GM12878 (cell line): ENCODE measurements at regions not wholly inside any gene's neighbourhood (a gene's known extent, or its start where the extent isn't known, plus 50 kb on each side); places are given as distances from the start of the nearest gene placed in this dataset.

Experiments used
- ATAC-seq: fragments of 200-7000 bp; cut with Tn5 transposase; 3 replicates; pipeline ENCODE4 v1.9.1; 2020; ENCODE audit warnings: mild to moderate bottlenecking, moderate library complexity
- BruUV-seq: library from RNA; stranded (reverse); fragments of 400-500 nt; replicated peaks from 2 replicates; lab custom pipeline; 2021; lab: Mats Ljungman, UMichigan
- CTCF ChIA-PET: fragments of 300-600 bp; sonication (Branson Sonifier 250); formaldehyde crosslinking; extraction: SDS; loops from one replicate; lab custom pipeline; 2021; ENCODE audit warnings: inconsistent platforms; lab: Yijun Ruan, JAX
- POLR2A ChIA-PET: fragments of 350-600 bp; formaldehyde crosslinking; extraction: SDS; loops from one replicate; lab custom pipeline; 2021; ENCODE audit warnings: inconsistent platforms; lab: Charles Lee
- RAD21 ChIA-PET: fragments of 300-600 bp; sonication (Branson Sonifier 250); formaldehyde crosslinking; loops from one replicate; lab custom pipeline; 2023; ENCODE audit warnings: antibody characterized with exemption; ENCODE audit not compliant: unreplicated experiment; lab: Charles Lee
- SMC1A ChIA-PET: fragments of 300-600 bp; sonication (Branson Sonifier 250); formaldehyde crosslinking; loops from one replicate; lab custom pipeline; 2023; ENCODE audit not compliant: unreplicated experiment, uncharacterized antibody; lab: Charles Lee
- DNase-seq: peaks from one replicate; pipeline ENCODE4 v3.0.0-alpha.2; 2011; ENCODE audit warnings: low read depth, low spot score
- FAIRE-seq: peaks from 3 replicates; lab custom pipeline; 2011; peaks lifted over from hg19 to GRCh38; lab: Jason Lieb, UNC
- H2AFZ ChIP-seq: 2 replicates; pipeline ENCODE4 v1.6.0; 2011; ENCODE audit warnings: low read depth, low read length, control low read depth; ENCODE audit not compliant: control insufficient read depth
- H3K27ac ChIP-seq: 2 replicates; pipeline ENCODE4 v1.5.1; 2011; ENCODE audit warnings: control low read depth; ENCODE audit not compliant: control insufficient read depth, insufficient read depth
- H3K27me3 ChIP-seq, 2 experiments: replicated peaks in 1 of 2; 2 replicates each; pipeline versions ENCODE4 v1.6.0 to v1.6.1; 2011; ENCODE audit warnings: low read length in 1 of 2; ENCODE audit not compliant: control insufficient read depth in 2 of 2, insufficient read depth in 2 of 2
- H3K36me3 ChIP-seq, 2 experiments: 2 replicates each; pipeline ENCODE4 v1.5.1; 2011; ENCODE audit warnings: low read length in 1 of 2; ENCODE audit not compliant: control insufficient read depth in 2 of 2, insufficient read depth in 2 of 2
- H3K4me1 ChIP-seq: 2 replicates; pipeline ENCODE4 v1.6.1; 2011; ENCODE audit warnings: mild to moderate bottlenecking, low read length, moderate library complexity, mixed read lengths; ENCODE audit not compliant: control insufficient read depth, insufficient read depth
- H3K4me2 ChIP-seq: 2 replicates; pipeline ENCODE4 v1.6.0; 2011; ENCODE audit warnings: control low read depth; ENCODE audit not compliant: control insufficient read depth, insufficient read depth
- H3K4me3 ChIP-seq: fragments of 200-600 bp; sonication (generic); 2 replicates; pipeline ENCODE4 v1.5.1; 2016
- H3K79me2 ChIP-seq: 2 replicates; pipeline ENCODE4 v1.6.0; 2011; ENCODE audit warnings: low read length; ENCODE audit not compliant: control insufficient read depth, insufficient read depth
- H3K9ac ChIP-seq: 2 replicates; pipeline ENCODE4 v1.8.0; 2011; ENCODE audit warnings: low read length, control low read depth, mixed read lengths; ENCODE audit not compliant: control insufficient read depth, insufficient read depth
- H3K9me3 ChIP-seq: replicated peaks from 3 replicates; pipeline ENCODE4 v1.5.1; 2011; ENCODE audit warnings: mild to moderate bottlenecking, low read length; ENCODE audit not compliant: control insufficient read depth, insufficient read depth
- H4K20me1 ChIP-seq: 2 replicates; pipeline ENCODE4 v1.6.0; 2011; ENCODE audit not compliant: control insufficient read depth, insufficient read depth
- DPF2 ChIP-seq: fragments of 450-650 bp; IDR thresholded peaks from 2 replicates; pipeline ENCODE4 v1.6.1; 2017; ENCODE audit warnings: mild to moderate bottlenecking
- JUNB ChIP-seq: IDR thresholded peaks from 2 replicates; pipeline ENCODE4 v1.6.1; 2016; ENCODE audit warnings: antibody characterized with exemption, mild to moderate bottlenecking
- MXI1 ChIP-seq: fragments of 150-350 bp; IDR thresholded peaks from 2 replicates; pipeline ENCODE4 v1.6.1; 2011; ENCODE audit warnings: low read depth, mild to moderate bottlenecking, inconsistent platforms, low read length, improper control_type of control experiment
- PML ChIP-seq: IDR thresholded peaks from 2 replicates; pipeline ENCODE4 v1.6.1; 2012; ENCODE audit warnings: low read length, inconsistent platforms
- RAD21 ChIP-seq: IDR thresholded peaks from 2 replicates; pipeline ENCODE4 v1.6.1; 2011; ENCODE audit warnings: mild to moderate bottlenecking, low read depth, low read length, moderate library complexity; ENCODE audit not compliant: insufficient read depth
- SIN3A ChIP-seq: IDR thresholded peaks from 2 replicates; pipeline ENCODE4 v1.6.1; 2012; ENCODE audit warnings: low read depth, low read length, improper control_type of control experiment
- SRF ChIP-seq, 2 experiments: IDR thresholded peaks; 2 replicates each; pipeline ENCODE4 v1.6.1; 2011; ENCODE audit warnings: low read depth in 2 of 2, low read length in 2 of 2, mild to moderate bottlenecking in 1 of 2, moderate library complexity in 1 of 2
- WGBS: methylation state at CpG from one replicate; pipeline ENCODE4 v1.1.6; 2016; ENCODE audit warnings: low lambda C conversion rate; ENCODE audit not compliant: insufficient replicate concordance, insufficient coverage; ENCODE audit errors: missing lambda C conversion rate; 5-methylcytosine and 5-hydroxymethylcytosine counted together
- in situ Hi-C: fragments of 300-500 bp; cut with MboI; formaldehyde crosslinking; loops from 9 replicates; pipeline ENCODE4 v1.14.3; 2018; ENCODE audit warnings: mixed read lengths
- intact Hi-C: fragments of 100-400 bp; cut with micrococcal nuclease; formaldehyde crosslinking; loops from one replicate; pipeline ENCODE4 v1.14.2; 2022; ENCODE audit not compliant: unreplicated experiment
- TF ChIP-seq, protein P1 (sequence below): fragments of 450-650 bp; IDR thresholded peaks from 2 replicates; pipeline ENCODE4 v1.6.1; 2017; ENCODE audit warnings: mild to moderate bottlenecking

DNA sequence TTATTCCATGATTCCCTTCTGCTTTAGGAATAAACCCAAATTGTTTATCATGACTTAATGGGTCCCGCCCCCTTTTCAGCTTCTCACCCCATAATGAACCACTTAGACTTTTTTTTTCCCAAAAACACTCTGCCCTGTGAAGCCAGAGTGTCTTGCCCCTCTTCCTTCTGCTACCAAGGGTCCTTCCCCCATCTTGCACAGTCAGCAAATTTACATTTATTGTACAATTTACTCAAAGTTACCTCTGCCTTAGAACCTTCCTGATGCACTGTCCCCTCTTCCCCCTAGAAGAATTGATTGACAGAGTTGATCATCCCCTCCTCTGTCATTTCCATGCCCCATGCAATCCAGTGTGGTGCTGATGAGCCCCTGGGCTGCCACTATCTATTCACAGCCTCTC lies 101.5 kb upstream of the PPP2R3A start:
- BruUV-seq: no TSS peak
- Histone ChIP-seq H3K27ac (no peak overlapping the region), H2AFZ (no peak overlapping the region), H4K20me1 (no peaks in the 10 kb centered on the region), H3K79me2 (no peaks in the 10 kb centered on the region), H3K4me1 (no peaks in the 10 kb centered on the region), H3K4me3 (no peak overlapping the region), H3K36me3 (no peaks in the 10 kb centered on the region), H3K9me3 (no peaks in the 10 kb centered on the region; the same call in 2 of the 3 replicates), H3K4me2 (no peak overlapping the region), H3K27me3 (no peaks in the 10 kb centered on the region), H3K9ac (no peak overlapping the region)
- SMC1A ChIA-PET: no interaction called here
- no peak for ATAC-seq
- no peak for DNase-seq
- TF ChIP-seq RAD21: no peak
- POLR2A ChIA-PET: no interaction called here
- FAIRE-seq: no peak
- intact Hi-C loops (no loop called here), in situ Hi-C loops (no loop called here)
- CTCF ChIA-PET: no interaction called here
- 14% methylated on average over 1 of the region's 1 CpG for WGBS
- RAD21 ChIA-PET: no interaction called here

DNA sequence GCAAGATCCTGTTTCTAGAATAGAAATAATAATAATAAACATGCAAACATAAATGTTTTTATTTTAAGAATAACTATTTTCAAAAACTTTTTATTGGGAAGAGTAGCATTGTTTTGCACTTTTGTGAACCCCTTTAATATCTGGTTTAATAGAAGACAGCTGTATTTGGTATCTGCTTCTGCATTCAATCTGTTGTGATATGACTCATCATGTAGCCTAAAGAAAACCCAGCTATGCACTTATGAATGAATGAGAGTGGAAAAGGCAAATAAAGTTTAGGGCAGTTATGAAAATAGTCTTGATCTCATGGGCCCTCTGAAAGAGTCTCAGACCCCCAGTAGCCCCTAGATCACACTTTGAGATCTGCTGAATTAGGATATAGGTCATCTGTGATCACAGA lies 100.4 kb upstream of the PPP2R3A start:
- no TSS peak for BruUV-seq
- Histone ChIP-seq H3K27ac (no peak overlapping the region), H3K4me1 (no peaks in the 10 kb centered on the region), H2AFZ (no peak overlapping the region), H3K9me3 (no peaks in the 10 kb centered on the region; the same call in 2 of the 3 replicates), H3K4me2 (no peak overlapping the region), H3K27me3 (no peaks in the 10 kb centered on the region)
- in situ Hi-C loops: no loop called here
- FAIRE-seq (no peak), ATAC-seq (no peak)
- POLR2A ChIA-PET: no interaction called here
- intact Hi-C loops: no loop called here
- TF ChIP-seq, protein P1, sequence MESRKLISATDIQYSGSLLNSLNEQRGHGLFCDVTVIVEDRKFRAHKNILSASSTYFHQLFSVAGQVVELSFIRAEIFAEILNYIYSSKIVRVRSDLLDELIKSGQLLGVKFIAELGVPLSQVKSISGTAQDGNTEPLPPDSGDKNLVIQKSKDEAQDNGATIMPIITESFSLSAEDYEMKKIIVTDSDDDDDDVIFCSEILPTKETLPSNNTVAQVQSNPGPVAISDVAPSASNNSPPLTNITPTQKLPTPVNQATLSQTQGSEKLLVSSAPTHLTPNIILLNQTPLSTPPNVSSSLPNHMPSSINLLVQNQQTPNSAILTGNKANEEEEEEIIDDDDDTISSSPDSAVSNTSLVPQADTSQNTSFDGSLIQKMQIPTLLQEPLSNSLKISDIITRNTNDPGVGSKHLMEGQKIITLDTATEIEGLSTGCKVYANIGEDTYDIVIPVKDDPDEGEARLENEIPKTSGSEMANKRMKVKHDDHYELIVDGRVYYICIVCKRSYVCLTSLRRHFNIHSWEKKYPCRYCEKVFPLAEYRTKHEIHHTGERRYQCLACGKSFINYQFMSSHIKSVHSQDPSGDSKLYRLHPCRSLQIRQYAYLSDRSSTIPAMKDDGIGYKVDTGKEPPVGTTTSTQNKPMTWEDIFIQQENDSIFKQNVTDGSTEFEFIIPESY: no peak
- no peak for TF ChIP-seq SRF (IDR thresholded peaks at IDR 0.05; ENCODE audit: low read depth in 2 of 2, low read length in 2 of 2)
- TF ChIP-seq MXI1: no peak
- TF ChIP-seq DPF2: no peak
- no peak for TF ChIP-seq SIN3A
- no peak for TF ChIP-seq PML
- TF ChIP-seq JUNB: peak; percentile 51
- TF ChIP-seq, all 136 proteins: peak for 1
- H4K20me1 ChIP-seq: no peaks in the 10 kb centered on the region
- no peak overlapping the region for H3K4me3 ChIP-seq
- DNase-seq: no peak
- ChIA-PET CTCF (no interaction called here), SMC1A (no interaction called here), RAD21 (no interaction called here)
- no peak overlapping the region for H3K9ac ChIP-seq
- H3K79me2 ChIP-seq: no peaks in the 10 kb centered on the region
- H3K36me3 ChIP-seq: no peaks in the 10 kb centered on the region
